GM12892 (cell line): ENCODE measurements at regions not wholly inside any gene's neighbourhood (a gene's known extent, or its start where the extent isn't known, plus 50 kb on each side); places are given as distances from the start of the nearest gene placed in this dataset.

Experiments
- POLR2A ChIP-seq: IDR thresholded peaks from 2 replicates; pipeline ENCODE4 v1.6.1; 2011; ENCODE audit warnings: low read depth, low read length, control low read depth
- TAF1 ChIP-seq: IDR thresholded peaks from 2 replicates; pipeline ENCODE4 v1.6.1; 2011; ENCODE audit warnings: low read depth, mild to moderate bottlenecking, control low read depth, low read length, borderline replicate concordance

DNA sequence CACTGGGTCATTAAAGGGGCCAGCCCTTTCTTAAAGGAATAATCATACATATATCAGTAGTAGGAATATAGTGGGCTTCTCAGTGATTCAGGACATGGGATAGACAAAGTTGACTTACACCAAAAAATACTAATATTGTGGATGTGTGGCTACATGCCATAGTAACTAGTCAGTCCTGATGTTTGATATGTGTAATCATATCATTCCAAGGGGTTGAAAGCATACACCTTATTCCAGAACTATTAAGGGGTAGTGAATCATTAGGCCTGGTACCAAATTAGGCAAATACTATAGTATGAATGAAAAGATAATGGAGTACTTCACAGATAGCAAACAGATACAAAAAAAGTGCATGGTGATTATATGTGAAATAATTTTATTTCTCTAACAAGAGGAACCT is 814.9 kb upstream of the NRXN1 start:
- TF ChIP-seq TAF1 = no peak
- TF ChIP-seq POLR2A = no peak
